Astrocyte (in vitro differentiated cells and primary cell): ENCODE measurements at regions not wholly inside any gene's neighbourhood (a gene's known extent, or its start where the extent isn't known, plus 50 kb on each side); places are given as distances from the start of the nearest gene placed in this dataset.

Experiments used
- DNase-seq: peaks from one replicate; pipeline ENCODE4 v3.0.0-alpha.2; 2010; ENCODE audit warnings: low read depth
- FAIRE-seq: peaks from 2 replicates; lab custom pipeline; 2011; peaks lifted over from hg19 to GRCh38; lab: Jason Lieb, UNC
- H2AFZ ChIP-seq: 2 replicates; pipeline ENCODE4 v1.6.0; 2012; ENCODE audit warnings: low read depth, low read length, inconsistent platforms
- H3K27ac ChIP-seq: 2 replicates; pipeline ENCODE4 v1.5.1; 2011; ENCODE audit warnings: low read depth, low read length, inconsistent platforms
- H3K27me3 ChIP-seq: 2 replicates; pipeline ENCODE4 v1.6.0; 2011; ENCODE audit warnings: low read length, inconsistent platforms; ENCODE audit not compliant: insufficient read depth
- H3K36me3 ChIP-seq: 2 replicates; pipeline ENCODE4 v1.5.1; 2011; ENCODE audit warnings: low read length, inconsistent platforms; ENCODE audit not compliant: insufficient read depth
- H3K4me1 ChIP-seq: 2 replicates; pipeline ENCODE4 v1.5.1; 2011; ENCODE audit warnings: low read length, inconsistent platforms; ENCODE audit not compliant: insufficient read depth
- H3K4me2 ChIP-seq: 2 replicates; pipeline ENCODE4 v1.6.0; 2012; ENCODE audit warnings: low read length, inconsistent platforms
- H3K4me3 ChIP-seq: 2 replicates; pipeline ENCODE4 v1.5.1; 2011; ENCODE audit warnings: low read depth, mild to moderate bottlenecking, low read length, inconsistent platforms; ENCODE audit not compliant: insufficient read depth
- H3K79me2 ChIP-seq: 2 replicates; pipeline ENCODE4 v1.6.0; 2012; ENCODE audit warnings: mild to moderate bottlenecking, low read length, inconsistent platforms; ENCODE audit not compliant: insufficient read depth
- H3K9ac ChIP-seq: 2 replicates; pipeline ENCODE4 v1.6.0; 2012; ENCODE audit warnings: mild to moderate bottlenecking, low read length, inconsistent platforms
- H3K9me3 ChIP-seq: 2 replicates; pipeline ENCODE4 v1.5.1; 2012; ENCODE audit warnings: low read depth, mild to moderate bottlenecking, low read length, inconsistent platforms; ENCODE audit not compliant: insufficient read depth
- H4K20me1 ChIP-seq: 2 replicates; pipeline ENCODE4 v1.6.0; 2012; ENCODE audit warnings: low read length, inconsistent platforms; ENCODE audit not compliant: insufficient read depth
- H3K27ac Mint-ChIP-seq: one replicate; pipeline ENCODE4 v1.8.0; 2021; ENCODE audit warnings: mild to moderate bottlenecking, mixed read lengths; ENCODE audit not compliant: unreplicated experiment
- H3K27me3 Mint-ChIP-seq: one replicate; pipeline ENCODE4 v1.8.0; 2021; ENCODE audit warnings: low read depth, mixed read lengths; ENCODE audit not compliant: unreplicated experiment
- H3K36me3 Mint-ChIP-seq: one replicate; pipeline ENCODE4 v1.8.0; 2021; ENCODE audit warnings: low read depth, mixed read lengths; ENCODE audit not compliant: unreplicated experiment
- H3K4me1 Mint-ChIP-seq: one replicate; pipeline ENCODE4 v1.8.0; 2021; ENCODE audit warnings: low read depth, mixed read lengths; ENCODE audit not compliant: unreplicated experiment
- H3K4me3 Mint-ChIP-seq: one replicate; pipeline ENCODE4 v1.8.0; 2021; ENCODE audit warnings: mild to moderate bottlenecking, moderate library complexity, mixed read lengths; ENCODE audit not compliant: unreplicated experiment
- H3K9me3 Mint-ChIP-seq: one replicate; pipeline ENCODE4 v1.8.0; 2021; ENCODE audit warnings: mild to moderate bottlenecking, mixed read lengths; ENCODE audit not compliant: unreplicated experiment
- CTCF ChIP-seq: IDR thresholded peaks from 2 replicates; pipeline ENCODE4 v1.5.1; 2011; ENCODE audit warnings: low read depth, mild to moderate bottlenecking, inconsistent platforms, low read length, moderate library complexity; ENCODE audit not compliant: insufficient read depth
- EZH2 ChIP-seq: IDR thresholded peaks from 2 replicates; pipeline ENCODE4 v1.6.1; 2012; ENCODE audit warnings: mild to moderate bottlenecking, low read length, inconsistent platforms; ENCODE audit not compliant: insufficient read depth

DNA sequence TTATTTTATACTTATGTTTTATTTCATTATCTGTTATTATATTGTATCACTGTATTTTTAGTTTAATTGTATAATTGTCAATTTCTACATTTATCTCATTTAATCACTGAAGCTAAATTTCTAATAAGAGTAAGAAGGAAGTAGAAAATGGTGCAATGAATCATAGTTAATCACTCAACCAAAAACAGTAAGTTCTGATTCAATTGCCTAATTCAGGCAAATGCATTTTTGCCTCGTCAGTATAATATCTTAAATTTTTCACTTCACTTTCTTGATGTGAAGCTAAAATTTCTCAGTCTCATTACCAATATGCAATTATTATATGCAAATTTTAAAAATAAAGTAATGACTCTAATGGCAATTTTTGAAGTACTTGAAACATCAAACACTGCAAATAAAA is 340.5 kb upstream of the USP15 start:
- Histone ChIP-seq H3K4me1 (no peaks in the 10 kb centered on the region), H3K4me3 (no peak overlapping the region), H3K9ac (no peak overlapping the region), H4K20me1 (no peaks in the 10 kb centered on the region), H3K27ac (no peak overlapping the region), H2AFZ (no peak overlapping the region), H3K36me3 (no peaks in the 10 kb centered on the region), H3K4me2 (no peak overlapping the region), H3K79me2 (no peaks in the 10 kb centered on the region), H3K9me3 (no peaks in the 10 kb centered on the region), H3K27me3 (no peaks in the 10 kb centered on the region)
- H3K4me3 Mint-ChIP-seq = no peak overlapping the region
- H3K36me3 Mint-ChIP-seq = no peaks in the 10 kb centered on the region
- H3K9me3 Mint-ChIP-seq = no peaks in the 10 kb centered on the region
- H3K27me3 Mint-ChIP-seq = no peaks in the 10 kb centered on the region
- DNase-seq (no peak), FAIRE-seq (no peak)
- TF ChIP-seq EZH2 (no peak), CTCF (no peak)
- no peak overlapping the region for H3K27ac Mint-ChIP-seq
- H3K4me1 Mint-ChIP-seq = peaks cover 2% of the 10 kb centered on the region

- Histone ChIP-seq H4K20me1 (no peaks in the 10 kb centered on the region), H3K9ac (no peak overlapping the region), H2AFZ (no peak overlapping the region), H3K79me2 (no peaks in the 10 kb centered on the region), H3K27ac (no peak overlapping the region), H3K4me3 (no peak overlapping the region), H3K36me3 (no peaks in the 10 kb centered on the region), H3K9me3 (no peaks in the 10 kb centered on the region), H3K4me2 (no peak overlapping the region), H3K4me1 (no peaks in the 10 kb centered on the region), H3K27me3 (no peaks in the 10 kb centered on the region)
- Mint-ChIP-seq H3K27me3 (no peaks in the 10 kb centered on the region), H3K27ac (no peak overlapping the region), H3K9me3 (peaks cover 2% of the 10 kb centered on the region), H3K4me1 (peaks cover 2% of the 10 kb centered on the region), H3K36me3 (no peaks in the 10 kb centered on the region), H3K4me3 (no peak overlapping the region)
- no peak for TF ChIP-seq CTCF
- no peak for TF ChIP-seq EZH2
- FAIRE-seq (no peak), DNase-seq (no peak)
Measured at GRCh38 chr12:61920230-61920629, 340.0 kb upstream of the USP15 start.

DNA sequence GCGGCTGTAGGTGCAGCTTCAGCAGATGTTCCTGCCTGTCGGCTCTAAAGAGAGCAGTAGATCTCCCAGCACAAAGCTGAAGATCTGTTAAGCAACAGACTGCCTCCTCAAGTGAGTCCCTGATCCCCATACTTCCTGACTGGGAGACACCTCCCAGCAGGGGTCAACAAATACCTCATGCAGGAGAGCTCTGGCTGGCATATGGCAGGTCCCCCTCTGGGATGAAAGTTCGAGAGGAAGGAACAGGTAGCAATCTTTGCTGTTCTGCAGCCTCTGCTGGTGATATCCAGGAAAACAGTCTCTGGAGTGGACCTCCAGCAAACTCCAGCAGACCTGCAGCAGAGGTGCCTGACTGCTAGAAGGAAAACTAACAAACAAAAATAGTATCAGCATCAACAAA is 337.1 kb upstream of the USP15 start:
- Histone ChIP-seq H2AFZ (no peak overlapping the region), H3K9ac (no peak overlapping the region), H3K4me2 (no peak overlapping the region), H3K4me1 (no peaks in the 10 kb centered on the region), H3K27ac (no peak overlapping the region), H3K4me3 (no peak overlapping the region), H3K9me3 (no peaks in the 10 kb centered on the region), H4K20me1 (no peaks in the 10 kb centered on the region), H3K36me3 (no peaks in the 10 kb centered on the region), H3K79me2 (no peaks in the 10 kb centered on the region), H3K27me3 (no peaks in the 10 kb centered on the region)
- FAIRE-seq = no peak
- H3K36me3 Mint-ChIP-seq = no peaks in the 10 kb centered on the region
- TF ChIP-seq EZH2 (no peak), CTCF (no peak)
- H3K4me3 Mint-ChIP-seq = no peak overlapping the region
- no peak overlapping the region for H3K27ac Mint-ChIP-seq
- peaks cover 3% of the 10 kb centered on the region for H3K9me3 Mint-ChIP-seq
- H3K27me3 Mint-ChIP-seq = no peaks in the 10 kb centered on the region
- H3K4me1 Mint-ChIP-seq = no peaks in the 10 kb centered on the region
- DNase-seq = no peak
